ENCODE measurements at regions not wholly inside any gene's neighbourhood (a gene's known extent, or its start where the extent isn't known, plus 50 kb on each side); places are given as distances from the start of the nearest gene placed in this dataset.

GRCh38 chr2:203814661-203815540 lies 52.7 kb upstream of the CTLA4 start (continued):
- TF ChIP-seq GPN1 (CRISPR knock-in tag; IDR thresholded peaks at IDR 0.05; ENCODE audit: borderline replicate concordance) (no peak), ZNF776 (CRISPR knock-in tag; IDR thresholded peaks at IDR 0.05) (no peak), SIN3A (IDR thresholded peaks at IDR 0.05; ENCODE audit: borderline replicate concordance, low read depth, low read length) (no peak), ZNF557 (CRISPR knock-in tag; IDR thresholded peaks at IDR 0.05) (no peak), SOX5 (CRISPR knock-in tag; IDR thresholded peaks at IDR 0.05; ENCODE audit: borderline replicate concordance) (peak; percentile 13), TEAD3 (CRISPR knock-in tag; optimal IDR thresholded peaks at IDR 0.05; ENCODE audit: borderline replicate concordance) (peak; percentile 40), NFE2 (CRISPR knock-in tag; IDR thresholded peaks at IDR 0.05) (no peak), SRSF4 (IDR thresholded peaks at IDR 0.05; ENCODE audit: low read depth, low read length, poor library complexity, severe bottlenecking) (no peak), DRAP1 (CRISPR knock-in tag; IDR thresholded peaks at IDR 0.05) (peak; percentile 44; the same call in 1 of the 2 replicates), BORCS8-MEF2B (CRISPR knock-in tag; IDR thresholded peaks at IDR 0.05) (no peak), SMARCC2 (IDR thresholded peaks at IDR 0.05) (no peak), ISX (CRISPR knock-in tag; conservative IDR thresholded peaks at IDR 0.05) (no peak), ZSCAN9 (CRISPR knock-in tag; IDR thresholded peaks at IDR 0.05; ENCODE audit: borderline replicate concordance) (no peak; the same call in 1 of the 2 replicates), JUND (CRISPR knock-in tag; IDR thresholded peaks at IDR 0.05) (no peak), HMG20B (CRISPR knock-in tag; conservative IDR thresholded peaks at IDR 0.05) (no peak), TFE3 (CRISPR knock-in tag; IDR thresholded peaks at IDR 0.05) (no peak), ZNF451 (CRISPR knock-in tag; IDR thresholded peaks at IDR 0.05) (no peak), ZNF232 (CRISPR knock-in tag; IDR thresholded peaks at IDR 0.05; ENCODE audit: borderline replicate concordance) (no peak), NRL (CRISPR knock-in tag; IDR thresholded peaks at IDR 0.05; ENCODE audit: borderline replicate concordance) (no peak), PHB2 (IDR thresholded peaks at IDR 0.05; ENCODE audit: partially characterized antibody) (no peak), HOXD1 (CRISPR knock-in tag; IDR thresholded peaks at IDR 0.05) (no peak), ZNF484 (CRISPR knock-in tag; IDR thresholded peaks at IDR 0.05; ENCODE audit: borderline replicate concordance, low read depth) (no peak), BRD4 (CRISPR knock-in tag; IDR thresholded peaks at IDR 0.05) (no peak), THAP11 (CRISPR knock-in tag; IDR thresholded peaks at IDR 0.05) (peak; percentile 60), FOXA3 (CRISPR knock-in tag; IDR thresholded peaks at IDR 0.05) (peak; percentile 74), STAT5B (CRISPR knock-in tag; IDR thresholded peaks at IDR 0.05) (no peak), GRHL1 (CRISPR knock-in tag; conservative IDR thresholded peaks at IDR 0.05) (no peak), ZNF253 (CRISPR knock-in tag; IDR thresholded peaks at IDR 0.05; ENCODE audit: borderline replicate concordance) (no peak), KMT2A (CRISPR knock-in tag; IDR thresholded peaks at IDR 0.05) (no peak)
- TF ChIP-seq, protein P1, sequence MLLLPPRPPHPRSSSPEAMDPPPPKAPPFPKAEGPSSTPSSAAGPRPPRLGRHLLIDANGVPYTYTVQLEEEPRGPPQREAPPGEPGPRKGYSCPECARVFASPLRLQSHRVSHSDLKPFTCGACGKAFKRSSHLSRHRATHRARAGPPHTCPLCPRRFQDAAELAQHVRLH (CRISPR knock-in tag; IDR thresholded peaks at IDR 0.05; ENCODE audit: borderline replicate concordance, low read depth): no peak

Data from HepG2 (cell line).